GM21528 (cell line): ENCODE measurements at regions not wholly inside any gene's neighbourhood (a gene's known extent, or its start where the extent isn't known, plus 50 kb on each side); places are given as distances from the start of the nearest gene placed in this dataset.

ENCODE experiments used
- ATAC-seq: cut with Tn5 transposase; IDR thresholded peaks from one replicate; pipeline ENCODE4 v1.9.1; 2021; ENCODE audit warnings: mild to moderate bottlenecking, moderate library complexity; ENCODE audit not compliant: unreplicated experiment, low FRiP score

GRCh38 chr1:91152331-91152730, 130.5 kb upstream of the ZNF644 start:
- ATAC-seq = no peak

DNA sequence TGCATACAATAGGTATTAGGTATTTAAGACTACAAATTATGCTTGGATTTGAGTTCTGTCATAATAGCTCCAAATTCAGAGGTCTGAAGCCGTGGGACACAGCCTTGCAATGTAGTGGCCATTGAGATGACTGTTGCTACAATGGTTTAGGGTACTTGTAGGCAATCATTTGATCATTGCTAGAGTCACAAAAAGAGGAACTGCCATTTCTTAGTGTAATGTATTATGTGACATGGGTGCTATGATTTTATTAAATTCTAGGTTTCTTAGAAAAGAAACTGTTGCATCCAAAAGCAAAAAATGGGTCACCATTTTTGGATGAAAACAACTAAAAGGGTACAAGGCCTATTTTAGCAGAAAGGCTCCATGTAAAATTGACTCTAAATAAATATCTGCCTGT, 129.9 kb upstream of the ZNF644 start:
- no peak for ATAC-seq

DNA sequence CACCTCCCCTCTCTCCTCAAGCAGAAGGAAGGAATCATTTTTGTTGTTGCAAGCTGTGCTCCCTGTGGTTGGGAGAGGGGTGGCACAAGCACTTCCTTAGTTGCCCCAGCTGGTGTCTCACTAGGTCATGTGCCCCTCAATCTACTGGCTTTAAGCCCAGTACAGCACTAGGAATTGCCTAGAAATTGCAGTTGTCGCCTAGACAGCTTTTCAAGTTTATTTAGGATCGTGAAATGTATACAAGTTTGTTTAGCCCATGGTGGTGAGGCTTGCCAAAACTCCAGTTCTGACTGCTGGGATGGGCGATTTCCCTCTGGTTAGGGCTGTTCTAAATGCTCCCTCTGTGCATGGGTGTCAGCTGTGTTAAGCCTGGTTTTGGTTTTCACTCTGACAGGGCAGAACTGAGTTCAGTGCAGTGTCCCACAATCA, 126.8 kb upstream of the ZNF644 start:
- ATAC-seq = no peak

DNA sequence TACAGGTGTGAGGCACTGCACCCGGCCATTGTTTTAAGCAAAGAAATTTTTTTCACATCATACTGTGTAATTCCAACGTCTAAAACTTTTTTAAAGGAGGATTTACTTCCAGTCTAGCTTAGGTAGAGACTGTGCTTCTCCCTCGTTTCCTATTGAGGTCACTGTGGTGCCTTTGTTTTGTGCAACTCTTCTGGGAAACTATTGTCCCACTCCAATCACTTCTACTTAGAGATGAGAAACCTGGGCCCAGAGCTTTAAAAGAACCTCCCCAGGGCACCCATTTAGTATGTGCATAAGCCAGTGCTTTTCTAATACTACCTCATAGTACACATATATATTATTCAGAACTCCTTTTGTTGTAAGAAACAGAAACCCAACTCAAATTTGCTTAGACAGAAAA, 120.0 kb upstream of the ZNF644 start:
- no peak for ATAC-seq

- ATAC-seq = no peak
These were observed 117.1 kb upstream of the ZNF644 start for GRCh38 chr1:91138959-91139358.

DNA sequence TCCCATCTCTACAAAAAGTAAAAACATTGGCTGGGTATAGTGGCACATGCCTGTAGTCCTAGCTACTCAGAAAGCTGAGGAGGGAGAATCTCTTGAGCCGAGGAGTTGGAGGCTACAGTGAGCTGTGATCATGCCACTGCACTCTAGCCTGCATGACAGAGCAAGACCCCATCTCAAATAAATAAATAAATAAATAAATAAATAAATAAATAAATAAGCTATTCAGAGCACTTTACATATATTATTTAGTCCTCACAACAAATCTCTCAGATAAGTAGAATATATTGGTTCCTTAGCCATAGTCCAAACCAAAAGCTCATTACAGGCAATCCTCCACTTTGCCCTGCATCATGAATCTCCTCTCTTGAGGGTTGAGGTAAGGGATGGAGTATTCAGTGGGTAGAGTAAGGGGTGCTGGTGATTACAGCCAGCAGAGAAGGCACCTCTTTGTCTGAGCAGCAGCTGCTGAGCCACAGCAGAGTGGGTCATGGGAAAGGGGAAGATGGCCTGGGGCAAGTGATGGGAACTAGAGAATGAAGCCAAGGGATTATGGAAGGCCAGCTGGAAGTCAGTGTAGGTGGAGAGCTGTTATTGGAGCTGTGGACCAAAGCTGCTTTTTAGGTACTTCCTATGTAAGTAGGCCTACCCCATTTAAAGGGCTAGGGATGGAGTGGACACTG, 115.5 kb upstream of the ZNF644 start:
- no peak for ATAC-seq

DNA sequence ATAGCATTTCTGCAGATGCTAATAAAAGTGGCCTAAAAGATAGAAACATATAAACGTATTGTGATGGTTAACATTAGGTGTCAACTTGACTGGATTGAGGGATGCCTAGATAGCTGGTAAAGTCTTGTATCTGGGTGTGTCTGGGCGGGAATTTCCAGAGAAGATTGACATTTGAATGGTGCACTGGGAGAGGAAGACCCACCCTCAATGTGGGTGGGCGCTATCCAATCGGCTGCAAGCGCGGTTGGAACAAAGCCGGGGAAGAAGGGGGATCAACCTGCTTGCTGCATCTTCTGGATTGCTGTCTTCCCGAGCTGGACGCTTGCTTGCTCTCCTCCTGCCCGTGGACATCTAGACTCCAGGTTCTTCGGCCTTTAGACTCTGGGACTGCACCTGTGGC, 114.0 kb upstream of the ZNF644 start:
- ATAC-seq = no peak

DNA sequence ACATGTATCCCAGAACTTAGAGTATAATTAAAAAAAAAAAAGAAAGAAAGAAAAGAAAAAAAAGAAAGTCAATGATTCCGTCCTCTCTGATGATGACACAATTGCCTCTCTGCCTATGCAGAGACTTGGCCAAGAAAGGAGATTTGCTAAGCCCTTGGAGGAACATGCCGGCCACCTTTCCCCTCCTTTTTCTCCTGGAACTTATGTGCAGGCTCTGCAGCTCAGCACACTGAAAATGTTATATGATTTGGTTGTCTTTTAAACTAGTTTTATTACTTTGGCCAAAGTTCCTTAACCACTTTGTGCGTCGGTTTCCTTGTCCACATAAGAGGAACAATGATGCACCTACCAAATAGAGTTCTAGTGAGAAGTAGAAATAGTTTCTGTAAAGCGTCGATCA, 111.4 kb upstream of the ZNF644 start:
- ATAC-seq = no peak

DNA sequence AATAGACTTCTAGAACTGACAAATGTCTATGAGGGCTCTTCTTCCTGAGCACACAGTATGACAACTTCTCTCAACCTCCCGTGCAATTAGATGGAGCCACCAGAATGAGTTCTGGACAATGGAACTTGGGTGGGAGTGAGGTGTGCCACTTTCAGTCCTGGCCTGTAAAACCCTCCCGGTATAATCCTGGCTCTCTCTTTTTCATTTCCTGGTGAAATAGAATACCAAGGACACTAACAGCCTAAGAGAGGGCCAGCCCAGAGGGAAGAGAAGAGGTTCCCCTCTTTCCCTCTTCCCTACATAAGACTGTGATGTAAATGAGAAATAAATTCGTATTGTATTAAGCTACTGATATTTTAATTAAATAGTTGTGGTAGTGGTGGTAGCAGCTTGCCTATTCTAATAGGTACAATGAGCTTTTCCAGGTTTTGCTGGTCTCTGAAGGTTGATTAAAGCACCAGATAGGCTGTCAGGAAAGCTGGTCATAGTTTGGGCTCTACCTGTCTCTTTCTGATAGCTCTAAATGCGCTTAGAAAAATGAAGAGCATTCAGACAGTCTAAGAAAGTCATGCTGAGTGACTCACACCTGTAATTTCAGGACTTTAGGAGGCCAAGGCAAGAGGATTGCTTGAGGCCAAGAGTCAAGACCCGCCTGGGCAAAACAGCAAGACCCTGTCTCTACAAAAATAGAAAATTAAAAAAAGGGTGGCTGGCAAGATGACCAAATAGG, 108.6 kb upstream of the ZNF644 start:
- no peak for ATAC-seq

- no peak for ATAC-seq
These were observed 107.6 kb upstream of the ZNF644 start for GRCh38 chr1:91129458-91129857.

DNA sequence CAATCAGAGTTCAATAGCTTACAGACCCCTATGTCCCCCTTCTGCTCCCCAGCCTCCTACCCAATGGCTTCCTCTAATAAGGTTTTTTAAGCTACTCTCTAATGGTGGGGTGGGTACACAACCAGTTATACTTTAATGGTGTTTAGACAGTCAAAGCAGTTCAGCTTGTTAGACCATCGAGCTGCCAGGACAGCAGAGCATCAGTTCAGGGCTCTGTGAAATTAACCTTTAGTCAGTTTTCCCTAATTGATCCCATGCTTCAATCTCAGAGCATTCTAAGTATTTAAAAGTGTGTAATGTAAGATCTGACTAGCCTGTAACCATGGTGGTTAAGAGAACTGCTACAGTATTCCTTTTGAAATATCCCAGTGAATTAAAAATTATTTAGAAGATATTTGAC, 107.2 kb upstream of the ZNF644 start:
- no peak for ATAC-seq

- ATAC-seq = no peak
These were observed 103.2 kb upstream of the ZNF644 start for GRCh38 chr1:91124989-91125417.

DNA sequence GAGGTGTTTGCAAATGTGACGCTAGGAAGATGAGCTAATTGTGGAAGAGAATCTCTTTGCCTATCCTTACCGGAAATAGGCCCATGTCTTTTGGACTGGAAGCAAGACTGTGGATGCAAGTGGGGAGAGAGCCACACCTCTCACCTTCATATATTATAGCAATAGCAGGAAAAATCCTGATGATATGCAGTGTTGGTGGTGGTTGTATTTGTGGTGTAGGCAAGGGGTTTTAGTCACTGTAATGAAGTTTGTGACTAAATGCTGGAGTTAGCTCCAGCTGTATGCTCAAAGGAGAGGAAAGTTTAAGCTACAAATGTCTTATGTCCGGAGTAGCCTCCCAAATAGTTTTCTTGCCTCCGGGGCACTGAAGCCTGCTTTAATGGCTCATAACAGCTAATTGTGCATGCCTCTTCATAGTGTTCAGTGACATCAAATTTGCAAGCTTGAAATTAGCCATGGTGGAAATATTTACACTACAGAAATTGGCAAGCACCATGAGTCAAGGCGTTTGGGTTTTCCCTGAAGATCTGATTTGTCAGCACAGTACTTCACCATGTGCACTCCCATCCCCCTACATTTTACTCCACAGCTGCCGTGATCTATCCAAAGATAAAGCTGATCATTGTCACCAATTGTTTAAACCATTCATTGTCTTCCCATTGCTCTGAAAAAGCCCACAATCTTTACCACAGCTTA, 102.6 kb upstream of the ZNF644 start:
- no peak for ATAC-seq

GRCh38 chr1:91123773-91124172, 101.9 kb upstream of the ZNF644 start:
- ATAC-seq = no peak

GRCh38 chr1:91123319-91123718, 101.5 kb upstream of the ZNF644 start:
- no peak for ATAC-seq

- no peak for ATAC-seq
These were observed 100.4 kb upstream of the ZNF644 start for GRCh38 chr1:91122106-91122717.

DNA sequence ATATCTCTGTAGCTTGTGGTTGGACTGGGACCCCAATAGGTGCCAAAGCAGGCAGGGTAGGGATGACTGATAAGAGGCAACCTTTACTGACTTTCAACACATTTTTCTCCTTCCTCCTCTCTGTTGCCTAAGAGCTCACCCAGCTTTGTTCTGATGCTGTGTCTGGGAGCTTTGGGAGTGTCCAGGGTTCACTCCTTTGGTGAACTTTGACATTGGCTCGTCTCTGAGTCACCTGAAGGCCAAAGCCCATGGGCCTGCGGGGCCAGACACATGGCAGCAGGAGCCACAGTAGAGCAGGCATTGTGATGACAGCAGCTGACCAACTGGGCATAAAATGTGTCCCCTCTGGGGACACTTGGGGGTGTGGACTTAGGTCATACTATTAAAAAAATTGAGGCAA, 99.5 kb upstream of the ZNF644 start:
- no peak for ATAC-seq

DNA sequence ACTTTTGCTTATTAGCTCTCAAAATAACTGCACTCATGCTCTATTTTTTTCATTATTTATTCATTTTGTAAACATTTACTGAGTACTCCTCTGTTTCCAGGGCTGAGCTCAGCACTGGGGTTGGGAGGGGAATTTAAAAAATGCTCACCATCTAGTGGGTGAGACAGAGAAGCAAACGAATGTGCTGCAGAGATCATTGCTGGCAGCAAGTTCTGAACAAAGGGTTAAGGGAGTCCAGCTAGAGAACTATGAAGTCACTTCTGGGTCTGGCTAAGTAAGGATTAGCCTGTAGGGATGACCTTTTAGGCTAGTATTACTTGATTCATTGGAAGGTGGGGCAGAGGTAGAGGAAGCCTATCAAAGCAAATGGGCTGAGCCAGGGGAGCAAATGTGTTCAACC, 99.1 kb upstream of the ZNF644 start:
- no peak for ATAC-seq

GRCh38 chr1:91120421-91120820, 98.6 kb upstream of the ZNF644 start:
- ATAC-seq = no peak

- no peak for ATAC-seq
These were observed 82.9 kb upstream of the ZNF644 start for GRCh38 chr1:91104712-91105111.

GRCh38 chr1:91101328-91101727, 79.5 kb upstream of the ZNF644 start:
- ATAC-seq = no peak
